ENCODE measurements at regions not wholly inside any gene's neighbourhood (a gene's known extent, or its start where the extent isn't known, plus 50 kb on each side); places are given as distances from the start of the nearest gene placed in this dataset.
"Not testable (repeated sequence)": the region's sequence is repeated elsewhere in the genome, so short reads cannot be mapped to it uniquely, and the experiment has no call there.

- DNase-seq: not testable (repeated sequence)
These were observed 111.4 kb upstream of the METTL9 start for GRCh38 chr16:21487956-21488355.

DNA sequence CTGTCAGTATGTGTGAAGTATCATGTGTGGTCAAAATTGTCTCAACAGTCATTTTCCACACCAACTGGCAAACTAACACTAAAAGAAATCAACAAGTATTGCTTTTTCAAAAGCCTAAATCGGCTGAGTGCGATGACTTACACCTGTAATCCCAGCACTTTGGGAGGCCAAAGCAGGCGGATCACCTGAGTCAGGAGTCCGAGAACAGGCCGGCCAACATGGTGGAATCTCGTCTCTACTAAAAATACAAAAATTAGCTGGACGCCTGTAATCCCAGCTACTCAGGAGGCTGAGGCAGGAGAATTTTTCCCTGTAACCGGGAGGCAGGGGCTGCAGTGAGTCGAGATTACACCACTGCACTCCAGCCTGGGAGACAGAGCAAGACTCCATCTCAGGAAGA lies 100.3 kb upstream of the METTL9 start:
- DNase-seq: not testable (repeated sequence)

DNA sequence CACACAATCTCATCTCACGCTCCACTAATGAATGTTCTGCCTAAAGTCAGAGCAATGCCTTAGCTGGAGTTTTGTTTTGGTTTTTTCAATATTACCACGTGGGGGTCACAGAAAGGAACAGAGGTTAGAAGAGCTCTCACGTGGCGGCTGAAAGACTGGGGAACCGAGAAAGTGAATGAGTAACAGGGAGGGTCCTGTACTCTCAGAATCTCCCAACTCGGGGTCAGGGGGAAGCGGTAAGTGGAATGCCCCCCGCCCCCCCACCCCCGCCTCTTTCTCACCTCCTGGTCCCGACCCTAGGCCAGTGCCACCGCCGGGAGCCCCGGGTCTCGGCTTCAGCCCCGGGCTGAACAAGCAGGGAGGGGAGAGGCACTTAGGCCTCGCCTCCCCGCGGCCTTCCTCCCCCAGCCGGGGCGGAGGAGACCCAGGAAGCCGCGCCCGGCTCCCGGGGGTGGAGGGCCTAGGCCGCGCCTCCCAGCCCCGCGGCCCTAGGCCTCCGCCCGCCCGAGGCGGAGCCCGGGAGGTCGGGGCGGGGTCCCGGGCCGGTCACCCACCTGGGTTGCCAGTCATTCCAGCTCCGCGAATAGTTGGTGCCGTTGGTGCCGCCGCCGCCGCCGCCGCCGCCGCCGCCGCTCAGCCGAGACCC lies 98.0 kb upstream of the METTL9 start:
- not testable (repeated sequence) for DNase-seq

GRCh38 chr16:21501869-21502667 lies 97.3 kb upstream of the METTL9 start:
- peak; percentile 82 for DNase-seq

DNA sequence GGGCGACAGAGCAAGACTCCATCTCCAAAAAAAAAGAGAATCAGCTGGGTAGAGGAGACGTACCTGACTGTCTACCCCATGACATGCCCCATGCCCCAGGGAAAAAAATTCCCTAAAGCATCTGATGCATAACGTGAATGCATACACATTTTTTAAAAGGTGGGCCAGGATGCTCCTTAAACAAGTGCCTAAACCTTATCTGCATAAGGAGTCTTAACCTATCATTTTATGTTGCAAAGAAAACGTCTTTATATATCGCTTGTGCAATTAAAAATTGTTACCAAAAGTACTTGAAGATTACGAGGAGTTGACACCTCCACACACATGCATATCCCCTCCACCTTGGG lies 95.8 kb upstream of the METTL9 start:
- not testable (repeated sequence) for DNase-seq

GRCh38 chr16:21503941-21504832 lies 95.2 kb upstream of the METTL9 start:
- not testable (repeated sequence) for DNase-seq

DNA sequence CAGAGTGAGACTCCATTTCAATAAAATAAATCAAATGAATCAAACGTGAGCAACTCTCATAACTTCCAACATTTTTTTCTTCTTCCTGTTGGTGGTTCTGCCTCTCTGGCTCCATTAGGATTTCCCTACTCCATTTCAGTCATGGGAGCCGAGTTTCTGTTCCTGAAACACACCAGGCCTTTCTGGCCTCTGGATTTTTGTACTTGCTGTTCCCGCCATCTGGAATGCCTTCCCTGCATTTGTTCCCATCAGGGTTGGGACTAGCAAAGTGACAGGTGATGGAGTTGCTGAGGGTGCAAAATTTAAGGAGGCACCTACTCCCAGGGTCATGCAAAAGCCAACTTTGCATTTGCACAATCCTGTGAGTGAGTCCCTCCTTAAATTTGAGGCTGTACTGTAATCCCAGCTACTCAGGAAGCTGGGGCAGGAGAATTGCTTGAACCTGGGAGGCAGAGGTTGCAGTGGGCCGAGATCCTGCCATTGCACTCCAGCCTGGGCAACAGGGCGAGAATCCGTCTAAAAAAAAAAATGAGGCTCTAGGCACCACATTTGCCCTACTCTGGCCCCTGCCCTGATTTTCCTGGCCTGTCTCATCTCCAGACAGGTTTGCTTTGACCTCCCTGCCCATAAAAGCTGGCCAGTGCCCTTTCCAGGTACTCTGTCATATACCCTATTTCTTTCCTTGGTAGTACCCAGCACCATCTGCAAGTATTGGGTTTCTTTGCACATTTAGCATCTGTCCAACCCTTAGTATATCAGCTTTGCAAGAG lies 93.4 kb upstream of the METTL9 start:
- DNase-seq: not testable (repeated sequence)

- DNase-seq: peak; percentile 38
These were observed 92.4 kb upstream of the METTL9 start for GRCh38 chr16:21506857-21507456.

- DNase-seq: not testable (repeated sequence)
These were observed 91.6 kb upstream of the METTL9 start for GRCh38 chr16:21507631-21508305.

GRCh38 chr16:21508661-21509436 lies 90.5 kb upstream of the METTL9 start:
- not testable (repeated sequence) for DNase-seq

DNA sequence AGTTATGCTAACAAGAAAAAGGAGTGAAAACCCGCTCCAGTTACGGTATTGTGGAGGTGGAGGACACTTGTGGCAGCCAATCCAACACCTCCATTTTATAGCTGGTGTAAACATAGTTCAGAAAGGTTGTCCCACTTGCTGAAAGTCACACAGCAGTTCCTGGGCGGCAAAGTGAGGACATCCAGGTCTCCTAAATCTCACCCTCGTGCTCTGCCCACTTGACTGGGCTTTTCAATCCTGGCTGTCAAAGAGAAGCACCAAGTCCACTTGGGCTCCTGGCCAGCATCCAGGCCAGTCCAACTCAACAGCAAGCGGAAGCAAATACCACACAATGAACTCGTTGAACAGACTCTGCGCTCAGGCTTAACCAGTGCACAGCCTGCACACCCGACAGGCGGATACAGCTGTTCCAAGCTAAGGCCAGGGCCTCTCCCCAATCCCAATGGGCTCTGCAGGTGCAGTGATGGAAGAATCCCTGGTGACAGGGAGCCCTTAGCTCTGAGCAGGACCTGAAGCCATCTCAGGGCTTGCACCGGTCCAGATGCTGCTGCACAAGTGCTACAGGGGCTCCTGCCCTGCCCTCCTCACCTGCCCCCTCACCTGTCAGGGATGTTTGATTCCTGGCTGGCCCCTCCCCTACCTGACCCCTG lies 89.8 kb upstream of the METTL9 start:
- DNase-seq: not testable (repeated sequence)

DNA sequence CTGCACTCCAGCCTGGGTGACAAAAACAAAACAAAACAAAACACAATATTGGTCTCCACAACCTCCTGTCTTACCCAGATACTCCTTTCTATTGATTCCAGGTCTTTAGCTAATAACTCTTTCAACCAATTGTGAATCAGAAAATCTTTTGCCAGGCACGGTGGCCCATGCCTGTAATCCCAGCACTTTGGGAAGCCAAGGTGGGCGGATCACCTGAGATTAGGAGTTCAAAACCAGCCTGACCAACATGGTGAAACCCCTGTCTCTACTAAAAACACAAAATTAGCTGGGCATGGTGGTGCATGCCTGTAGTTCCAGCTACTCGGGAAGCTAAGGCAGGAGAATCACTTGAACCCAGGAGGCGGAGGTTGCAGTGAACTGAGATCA lies 88.5 kb upstream of the METTL9 start:
- not testable (repeated sequence) for DNase-seq

DNA sequence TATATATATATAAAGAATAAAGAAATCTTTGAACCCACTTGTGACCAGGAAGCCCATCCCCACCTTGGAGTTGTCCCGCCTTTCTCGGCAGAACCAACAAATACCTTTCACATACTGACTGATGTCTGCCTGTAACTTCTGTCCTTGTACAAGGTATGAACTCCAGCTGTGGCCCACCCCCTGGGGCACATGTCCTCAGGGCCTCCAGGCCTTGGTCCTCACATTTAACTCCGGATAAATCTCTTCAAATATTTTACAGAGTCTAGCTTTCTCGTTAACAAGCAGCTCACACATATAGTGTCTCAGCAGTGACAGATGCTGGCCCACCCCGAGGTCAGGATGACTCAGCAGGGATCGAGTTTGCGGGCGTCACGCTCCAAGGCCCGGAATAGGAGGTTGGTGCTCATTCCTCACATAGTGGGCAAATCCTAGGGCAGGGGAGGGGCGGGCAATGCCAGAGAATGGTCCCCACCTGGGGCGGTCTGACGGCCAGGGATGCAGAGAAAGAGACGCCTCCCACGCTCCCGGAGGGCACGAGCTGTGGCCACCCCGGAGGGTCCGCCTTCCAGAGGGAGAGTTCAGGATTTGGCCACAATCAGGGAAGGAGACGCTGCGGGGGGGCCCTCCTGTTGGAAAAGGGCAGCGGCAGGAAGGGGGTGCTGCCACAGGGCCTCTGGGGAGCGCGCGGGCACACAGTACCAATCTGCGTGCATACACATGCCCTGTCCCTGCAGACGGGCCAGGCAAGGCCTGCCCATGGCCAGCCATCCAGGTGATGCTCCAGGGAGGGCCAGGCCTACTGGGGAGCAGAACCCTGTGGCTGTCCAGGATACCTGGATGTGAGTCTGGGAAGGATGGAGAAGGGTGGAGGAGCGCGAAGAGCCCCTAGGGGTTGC lies 87.8 kb upstream of the METTL9 start:
- not testable (repeated sequence) for DNase-seq

DNA sequence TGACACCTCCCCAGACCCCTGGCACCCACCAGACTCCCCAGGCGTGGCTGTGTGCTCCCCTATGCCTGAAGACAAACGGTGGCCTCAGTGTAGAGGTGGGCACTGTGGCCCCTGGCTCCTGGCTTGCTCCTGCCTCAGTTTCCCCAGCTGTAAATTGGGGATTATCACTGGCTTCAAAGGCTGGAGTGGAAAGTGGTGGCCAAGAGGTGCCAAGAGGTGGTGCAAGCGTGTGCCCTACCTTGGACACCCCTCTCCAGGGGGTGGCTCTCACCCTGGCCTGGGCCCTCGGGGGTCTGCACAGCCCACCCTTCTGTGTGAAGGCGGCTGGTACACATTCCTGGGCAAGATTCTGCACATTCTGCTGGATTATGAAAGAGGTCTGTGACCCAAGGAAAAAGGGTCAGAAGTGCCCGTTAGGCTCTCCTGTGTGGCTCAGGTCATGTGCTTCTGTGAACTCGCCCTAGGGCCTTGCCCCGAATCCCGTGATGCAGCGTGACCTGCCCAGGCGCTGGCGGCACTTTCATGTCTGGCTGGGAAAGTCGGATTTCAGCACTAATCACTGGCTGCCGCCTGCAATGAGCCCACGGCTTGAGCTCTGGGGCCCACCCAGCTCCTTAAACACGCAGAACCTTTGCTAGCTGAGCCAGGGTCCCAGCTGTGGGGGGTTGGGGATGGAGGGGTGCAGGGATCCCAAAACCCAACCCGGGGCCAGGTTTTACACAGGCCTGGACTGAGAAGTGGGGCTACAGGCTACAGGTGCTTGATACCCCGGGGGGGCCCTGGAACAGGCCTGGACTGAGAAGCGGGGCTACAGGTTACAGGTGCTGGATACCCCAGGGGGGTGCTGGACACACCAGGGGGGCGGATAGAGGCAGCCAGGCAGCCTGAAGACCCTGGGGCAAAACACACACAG lies 86.8 kb upstream of the METTL9 start:
- DNase-seq: not testable (repeated sequence)

- not testable (repeated sequence) for DNase-seq
These were observed 86.0 kb upstream of the METTL9 start for GRCh38 chr16:21513337-21513741.

GRCh38 chr16:21513812-21514473 lies 85.4 kb upstream of the METTL9 start:
- not testable (repeated sequence) for DNase-seq

- not testable (repeated sequence) for DNase-seq
These were observed 84.9 kb upstream of the METTL9 start for GRCh38 chr16:21514474-21514840.

GRCh38 chr16:21516705-21517040 lies 82.7 kb upstream of the METTL9 start:
- not testable (repeated sequence) for DNase-seq
